T-cell (primary cell): ENCODE measurements at regions not wholly inside any gene's neighbourhood (a gene's known extent, or its start where the extent isn't known, plus 50 kb on each side); places are given as distances from the start of the nearest gene placed in this dataset.

Source experiments
- ATAC-seq, 4 experiments: fragments of 200-7000 bp in 3 of 4; fragments of 150-1000 bp in 1 of 4; cut with Tn5 transposase; replicated peaks in 1 of 4; 1 replicate in 3 of 4; 2 replicates in 1 of 4; pipeline ENCODE4 v1.10.0; 2021; ENCODE audit warnings: moderate library complexity in 3 of 4, mild to moderate bottlenecking in 2 of 4, moderate number of reproducible peaks in 1 of 4
- CTCF ChIA-PET, 2 donors: fragments of 300-600 bp; sonication (Branson Sonifier 250); formaldehyde crosslinking; loops; one replicate each; lab custom pipeline; 2022; ENCODE audit warnings: antibody characterized with exemption in 2 of 2; lab: Charles Lee
- POLR2A ChIA-PET, 2 donors: fragments of 300-600 bp; sonication (Branson Sonifier 250); formaldehyde crosslinking; loops; one replicate each; lab custom pipeline; 2022; ENCODE audit warnings: antibody characterized with exemption in 2 of 2; lab: Charles Lee
- DNase-seq, 35 experiments: peaks; one replicate each; pipeline versions ENCODE4 v3.0.0 to v3.0.0-alpha.2; 2013 to 2023
- H3K27ac ChIP-seq: one replicate; pipeline ENCODE4 v1.5.1; 2013; ENCODE audit warnings: low read length
- H3K27me3 ChIP-seq, 2 experiments: replicated peaks in 1 of 2; 1 replicate in 1 of 2; 2 replicates in 1 of 2; pipeline versions ENCODE4 v1.6.1 to v1.7.0; 2013; ENCODE audit warnings: low read length in 1 of 2, mixed read lengths in 1 of 2; ENCODE audit not compliant: control insufficient read depth in 2 of 2, insufficient read depth in 2 of 2; ENCODE audit errors: extremely low read depth in 1 of 2
- H3K36me3 ChIP-seq, 2 donors: 1 replicate in 1 of 2; 2 replicates in 1 of 2; pipeline versions ENCODE4 v1.6.1 to v1.7.0; 2013; ENCODE audit warnings: low read length in 1 of 2; ENCODE audit not compliant: control insufficient read depth in 2 of 2, insufficient read depth in 1 of 2; ENCODE audit errors: extremely low read depth in 1 of 2
- H3K4me1 ChIP-seq, 2 experiments: 1 replicate in 1 of 2; 2 replicates in 1 of 2; pipeline versions ENCODE4 v1.6.1 to v1.7.0; 2013; ENCODE audit warnings: low read length in 2 of 2, mixed read lengths in 1 of 2; ENCODE audit not compliant: insufficient read depth in 2 of 2, control insufficient read depth in 1 of 2; ENCODE audit errors: extremely low read depth in 1 of 2
- H3K4me3 ChIP-seq, 2 donors: 1 replicate in 1 of 2; 2 replicates in 1 of 2; pipeline versions ENCODE4 v1.5.1 to v1.7.0; 2013; ENCODE audit warnings: mild to moderate bottlenecking in 2 of 2, low read length in 1 of 2, moderate library complexity in 1 of 2; ENCODE audit not compliant: control insufficient read depth in 1 of 2; ENCODE audit errors: extremely low read depth in 1 of 2
- H3K9me3 ChIP-seq: 2 replicates; pipeline ENCODE4 v1.7.0; 2013
- H3K27ac Mint-ChIP-seq, 2 donors: one replicate each; pipeline ENCODE4 v1.8.0; 2020 to 2021; ENCODE audit warnings: mild to moderate bottlenecking in 2 of 2, mixed read lengths in 2 of 2
- H3K27me3 Mint-ChIP-seq, 2 donors: one replicate each; pipeline ENCODE4 v1.8.0; 2021 to 2022; ENCODE audit warnings: mixed read lengths in 2 of 2
- H3K36me3 Mint-ChIP-seq: one replicate; pipeline ENCODE4 v1.8.0; 2021; ENCODE audit warnings: mixed read lengths
- H3K4me1 Mint-ChIP-seq, 3 donors: one replicate each; pipeline ENCODE4 v1.8.0; 2020 to 2022; ENCODE audit warnings: mixed read lengths in 3 of 3, mild to moderate bottlenecking in 1 of 3
- H3K4me3 Mint-ChIP-seq, 3 donors: one replicate each; pipeline ENCODE4 v1.8.0; 2020 to 2022; ENCODE audit warnings: mild to moderate bottlenecking in 3 of 3, mixed read lengths in 3 of 3, moderate library complexity in 3 of 3
- H3K9me3 Mint-ChIP-seq, 3 donors: one replicate each; pipeline ENCODE4 v1.8.0; 2020 to 2022; ENCODE audit warnings: mixed read lengths in 3 of 3
- WGBS: methylation state at CpG from one replicate; pipeline ENCODE4 v1.1.5; 2013; ENCODE audit warnings: missing lambda C conversion rate; ENCODE audit not compliant: insufficient coverage; 5-methylcytosine and 5-hydroxymethylcytosine counted together

GRCh38 chr16:55390630-55391237, 66.7 kb downstream of the IRX6 start:
- Mint-ChIP-seq H3K36me3 (no peaks in the 10 kb centered on the region), H3K27me3 (peaks cover 0 to 7% of the 10 kb centered on the region in 2 donors), H3K27ac (no peak overlapping the region), H3K4me1 (no peaks in the 10 kb centered on the region), H3K9me3 (no peaks in the 10 kb centered on the region), H3K4me3 (no peak overlapping the region)
- ATAC-seq (no peak), DNase-seq (no peak)
- no peaks in the 10 kb centered on the region for H3K4me1 ChIP-seq
- H3K27ac ChIP-seq: no peak overlapping the region
- no peak overlapping the region for H3K4me3 ChIP-seq
- no CpG with 5 or more reads among the region's 8 CpGs for WGBS
- H3K9me3 ChIP-seq: no peaks in the 10 kb centered on the region
- CTCF ChIA-PET: no interaction called here
- POLR2A ChIA-PET: no interaction called here
- no peaks in the 10 kb centered on the region for H3K27me3 ChIP-seq
- H3K36me3 ChIP-seq: no peaks in the 10 kb centered on the region

GRCh38 chr16:55391760-55392375, 67.9 kb downstream of the IRX6 start:
- POLR2A ChIA-PET: no interaction called here
- no peaks in the 10 kb centered on the region for H3K9me3 Mint-ChIP-seq
- Histone ChIP-seq H3K4me3 (no peak overlapping the region), H3K27ac (no peak overlapping the region), H3K4me1 (no peaks in the 10 kb centered on the region), H3K27me3 (no peaks in the 10 kb centered on the region), H3K36me3 (no peaks in the 10 kb centered on the region), H3K9me3 (no peaks in the 10 kb centered on the region)
- H3K4me3 Mint-ChIP-seq: no peak overlapping the region
- no CpG with 5 or more reads among the region's 2 CpGs for WGBS
- peaks cover 0 to 7% of the 10 kb centered on the region in 2 donors for H3K27me3 Mint-ChIP-seq
- CTCF ChIA-PET: no interaction called here
- no peak for ATAC-seq
- no peak overlapping the region for H3K27ac Mint-ChIP-seq
- no peaks in the 10 kb centered on the region for H3K36me3 Mint-ChIP-seq
- DNase-seq: no peak
- H3K4me1 Mint-ChIP-seq: no peaks in the 10 kb centered on the region

GRCh38 chr16:55392701-55393100, 68.7 kb downstream of the IRX6 start:
- H3K27ac Mint-ChIP-seq: no peak overlapping the region
- Histone ChIP-seq H3K4me1 (no peaks in the 10 kb centered on the region), H3K36me3 (no peaks in the 10 kb centered on the region), H3K9me3 (no peaks in the 10 kb centered on the region), H3K27me3 (no peaks in the 10 kb centered on the region), H3K27ac (no peak overlapping the region), H3K4me3 (no peak overlapping the region)
- POLR2A ChIA-PET: no interaction called here
- H3K9me3 Mint-ChIP-seq: no peaks in the 10 kb centered on the region
- ATAC-seq (no peak), DNase-seq (no peak)
- no CpG with 5 or more reads among the region's 1 CpG for WGBS
- CTCF ChIA-PET: no interaction called here
- no peak overlapping the region for H3K4me3 Mint-ChIP-seq
- H3K4me1 Mint-ChIP-seq: no peaks in the 10 kb centered on the region
- H3K36me3 Mint-ChIP-seq: no peaks in the 10 kb centered on the region
- peaks cover 0 to 7% of the 10 kb centered on the region in 2 donors for H3K27me3 Mint-ChIP-seq

GRCh38 chr16:55393991-55394390, 70.0 kb downstream of the IRX6 start:
- H3K9me3 ChIP-seq: no peaks in the 10 kb centered on the region
- no peak overlapping the region for H3K4me3 ChIP-seq
- no peaks in the 10 kb centered on the region for H3K4me1 ChIP-seq
- Mint-ChIP-seq H3K9me3 (no peaks in the 10 kb centered on the region), H3K4me1 (no peaks in the 10 kb centered on the region), H3K36me3 (no peaks in the 10 kb centered on the region), H3K27me3 (peaks cover 0 to 7% of the 10 kb centered on the region in 2 donors), H3K4me3 (no peak overlapping the region), H3K27ac (no peak overlapping the region)
- H3K27me3 ChIP-seq: no peaks in the 10 kb centered on the region
- POLR2A ChIA-PET: no interaction called here
- ATAC-seq: no peak
- CTCF ChIA-PET: no interaction called here
- no peak for DNase-seq
- H3K36me3 ChIP-seq: no peaks in the 10 kb centered on the region
- H3K27ac ChIP-seq: no peak overlapping the region
- 75% methylated on average over 3 of the region's 4 CpGs for WGBS

GRCh38 chr16:55398762-55399161, 74.8 kb downstream of the IRX6 start:
- Histone ChIP-seq H3K4me1 (no peaks in the 10 kb centered on the region), H3K4me3 (no peak overlapping the region), H3K27ac (no peak overlapping the region), H3K9me3 (no peaks in the 10 kb centered on the region), H3K36me3 (no peaks in the 10 kb centered on the region), H3K27me3 (peaks cover 0 to 4% of the 10 kb centered on the region in 2 experiments)
- H3K4me3 Mint-ChIP-seq: no peak overlapping the region
- no peak overlapping the region for H3K27ac Mint-ChIP-seq
- ChIA-PET POLR2A (no interaction called here), CTCF (no interaction called here)
- H3K4me1 Mint-ChIP-seq: no peaks in the 10 kb centered on the region
- 96% methylated on average over 4 of the region's 10 CpGs for WGBS
- DNase-seq: no peak
- no peaks in the 10 kb centered on the region for H3K9me3 Mint-ChIP-seq
- no peak for ATAC-seq
- H3K27me3 Mint-ChIP-seq: peaks cover 4 to 12% of the 10 kb centered on the region in 2 donors
- H3K36me3 Mint-ChIP-seq: no peaks in the 10 kb centered on the region

- H3K9me3 Mint-ChIP-seq: no peaks in the 10 kb centered on the region
- no CpG with 5 or more reads among the region's 5 CpGs for WGBS
- H3K9me3 ChIP-seq: no peaks in the 10 kb centered on the region
- DNase-seq: no peak
- POLR2A ChIA-PET: no interaction called here
- no peaks in the 10 kb centered on the region for H3K4me1 Mint-ChIP-seq
- peaks cover 4 to 12% of the 10 kb centered on the region in 2 donors for H3K27me3 Mint-ChIP-seq
- no peak overlapping the region for H3K4me3 Mint-ChIP-seq
- H3K4me1 ChIP-seq: no peaks in the 10 kb centered on the region
- H3K4me3 ChIP-seq: no peak overlapping the region
- H3K27me3 ChIP-seq: peaks cover 0 to 4% of the 10 kb centered on the region in 2 experiments
- H3K36me3 Mint-ChIP-seq: no peaks in the 10 kb centered on the region
- no peak for ATAC-seq
- H3K27ac Mint-ChIP-seq: no peak overlapping the region
- H3K36me3 ChIP-seq: no peaks in the 10 kb centered on the region
- no peak overlapping the region for H3K27ac ChIP-seq
- CTCF ChIA-PET: no interaction called here
These were observed 75.9 kb downstream of the IRX6 start for GRCh38 chr16:55399911-55400310.
